HEK293 (cell line): ENCODE measurements at regions not wholly inside any gene's neighbourhood (a gene's known extent, or its start where the extent isn't known, plus 50 kb on each side); places are given as distances from the start of the nearest gene placed in this dataset.

Experiments
- CTCF ChIA-PET: fragments of 350-600 bp; formaldehyde crosslinking; extraction: SDS; loops from one replicate; lab custom pipeline; 2021; ENCODE audit warnings: antibody characterized with exemption; lab: Yijun Ruan, JAX
- POLR2A ChIA-PET: fragments of 300-600 bp; formaldehyde crosslinking; extraction: SDS; loops from one replicate; lab custom pipeline; 2020; ENCODE audit warnings: antibody characterized with exemption, inconsistent platforms; lab: Yijun Ruan, JAX
- H3K27ac ChIP-seq: fragments of 200-500 bp; sonication (Bioruptor generic); 2 replicates; pipeline ENCODE4 v1.5.1; 2014; ENCODE audit warnings: low read depth, low read length, control low read depth, inconsistent platforms; ENCODE audit errors: extremely low read depth
- H3K36me3 ChIP-seq, 2 experiments: fragments of 200-500 bp in 1 of 2; sonication (Bioruptor generic) in 1 of 2; 1 replicate in 1 of 2; 2 replicates in 1 of 2; pipeline ENCODE4 v1.5.1; 2014 to 2017; ENCODE audit warnings: inconsistent platforms in 2 of 2, low read length in 2 of 2; ENCODE audit not compliant: control insufficient read depth in 2 of 2, insufficient read depth in 1 of 2
- H3K4me1 ChIP-seq: fragments of 200-500 bp; sonication (Bioruptor generic); 2 replicates; pipeline ENCODE4 v1.5.1; 2014; ENCODE audit warnings: mild to moderate bottlenecking, low read length, inconsistent platforms; ENCODE audit not compliant: control insufficient read depth, insufficient read depth
- H3K4me3 ChIP-seq: 2 replicates; pipeline ENCODE4 v1.5.1; 2011; ENCODE audit warnings: low read depth, mild to moderate bottlenecking, control low read depth, low read length, moderate library complexity
- H3K9me3 ChIP-seq: fragments of 200-500 bp; sonication (Bioruptor generic); 2 replicates; pipeline ENCODE4 v1.5.1; 2014; ENCODE audit warnings: low read depth, low read length, inconsistent platforms; ENCODE audit not compliant: control insufficient read depth, insufficient read depth
- HOXC10 ChIP-seq: sonication (generic); formaldehyde crosslinking; IDR thresholded peaks from 2 replicates; pipeline ENCODE4 v1.8.1; 2023; ENCODE audit warnings: mild to moderate bottlenecking, missing genetic modification reagents
- IKZF3 ChIP-seq: fragments of 450-650 bp; IDR thresholded peaks from 2 replicates; pipeline ENCODE4 v1.5.0; 2018; ENCODE audit warnings: missing biosample characterization, mild to moderate bottlenecking, missing genetic modification characterization, moderate library complexity
- KLF16 ChIP-seq: fragments of 450-650 bp; formaldehyde crosslinking; IDR thresholded peaks from 2 replicates; pipeline ENCODE4 v1.5.1; 2017; ENCODE audit warnings: missing biosample characterization, missing genetic modification characterization
- MEIS1 ChIP-seq: sonication (generic); formaldehyde crosslinking; IDR thresholded peaks from 2 replicates; pipeline ENCODE4 v1.8.1; 2022; ENCODE audit warnings: missing genetic modification reagents, mild to moderate bottlenecking, borderline replicate concordance
- REPIN1 ChIP-seq: fragments of 450-650 bp; formaldehyde crosslinking; IDR thresholded peaks from 2 replicates; pipeline ENCODE4 v1.5.1; 2017; ENCODE audit warnings: missing biosample characterization, missing genetic modification characterization, low read depth
- ZEB2 ChIP-seq: fragments of 450-650 bp; formaldehyde crosslinking; IDR thresholded peaks from 2 replicates; pipeline ENCODE4 v1.5.1; 2016; ENCODE audit warnings: missing biosample characterization, missing genetic modification characterization
- ZFP41 ChIP-seq: fragments of 450-650 bp; formaldehyde crosslinking; IDR thresholded peaks from 2 replicates; pipeline ENCODE4 v1.5.1; 2016; ENCODE audit warnings: missing biosample characterization, missing genetic modification characterization, borderline replicate concordance
- ZNF239 ChIP-seq: fragments of 450-650 bp; formaldehyde crosslinking; IDR thresholded peaks from 2 replicates; pipeline ENCODE4 v1.5.1; 2016; ENCODE audit warnings: missing biosample characterization, missing genetic modification characterization
- ZNF501 ChIP-seq: fragments of 450-650 bp; formaldehyde crosslinking; IDR thresholded peaks from 2 replicates; pipeline ENCODE4 v1.5.1; 2016; ENCODE audit warnings: missing biosample characterization, missing genetic modification characterization
- ZNF621 ChIP-seq: fragments of 450-650 bp; formaldehyde crosslinking; IDR thresholded peaks from 2 replicates; pipeline ENCODE4 v1.5.1; 2017; ENCODE audit warnings: missing biosample characterization, missing genetic modification characterization
- ZNF660 ChIP-seq: fragments of 450-650 bp; IDR thresholded peaks from 2 replicates; pipeline ENCODE4 v1.5.1; 2018; ENCODE audit warnings: missing biosample characterization, mild to moderate bottlenecking, missing genetic modification characterization
- TF ChIP-seq, protein P1 (sequence below): fragments of 450-650 bp; formaldehyde crosslinking; IDR thresholded peaks from 2 replicates; pipeline ENCODE4 v1.5.1; 2016; ENCODE audit warnings: missing biosample characterization, missing genetic modification characterization
- TF ChIP-seq, protein P2 (sequence below): fragments of 450-650 bp; formaldehyde crosslinking; IDR thresholded peaks from 2 replicates; pipeline ENCODE4 v1.5.1; 2016; ENCODE audit warnings: missing biosample characterization, missing genetic modification characterization
- TF ChIP-seq, protein P3 (sequence below): fragments of 450-650 bp; formaldehyde crosslinking; IDR thresholded peaks from 2 replicates; pipeline ENCODE4 v1.5.1; 2017; ENCODE audit warnings: missing biosample characterization, missing genetic modification characterization
- TF ChIP-seq, protein P4 (sequence below): fragments of 450-650 bp; formaldehyde crosslinking; conservative IDR thresholded peaks from 2 replicates; pipeline ENCODE4 v1.5.1; 2016; ENCODE audit warnings: low read depth, missing biosample characterization, missing genetic modification characterization

DNA sequence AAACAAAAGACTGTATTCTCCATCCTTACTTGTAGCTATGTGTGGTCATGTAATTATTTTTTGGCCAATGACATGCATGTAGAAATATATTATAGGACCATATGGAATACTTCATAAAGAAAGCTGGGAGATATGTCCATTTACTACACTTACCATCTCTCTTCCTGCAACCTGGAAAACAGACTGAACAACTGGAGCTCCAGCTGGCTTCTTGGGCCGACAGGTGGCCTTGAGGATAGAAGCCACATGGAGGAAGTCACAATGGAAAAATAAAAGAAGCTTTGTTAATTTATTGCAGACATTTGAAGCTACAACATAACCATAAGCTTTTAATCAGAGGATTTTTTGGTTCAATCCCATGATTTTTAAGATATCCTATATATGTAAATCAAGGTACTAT is 167.9 kb upstream of the CBLB start:
- H3K4me1 ChIP-seq = no peaks in the 10 kb centered on the region
- CTCF ChIA-PET = no interaction called here

DNA sequence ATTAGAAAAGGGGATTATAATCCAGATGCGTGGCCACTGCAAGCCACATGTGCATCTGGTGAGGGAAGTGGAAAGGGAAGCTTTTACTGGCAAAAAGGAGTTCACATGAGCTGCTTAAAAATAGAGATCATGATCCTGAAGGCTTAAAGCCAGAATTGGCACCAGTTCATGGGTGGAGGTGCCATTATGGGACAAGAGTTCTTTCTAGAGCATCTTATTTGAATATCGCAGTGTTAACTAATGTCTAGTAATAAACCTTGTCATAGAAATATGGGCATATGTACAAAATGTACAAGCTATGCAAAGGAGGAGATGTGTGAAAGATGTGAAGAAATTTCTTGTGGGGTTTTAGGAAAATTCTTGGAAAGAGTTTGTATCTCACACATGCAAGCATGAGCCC is 178.4 kb upstream of the CBLB start:
- H3K4me1 ChIP-seq = no peaks in the 10 kb centered on the region
- POLR2A ChIA-PET = no interaction called here
- TF ChIP-seq KLF16 (tag by site-specific recombination) (no peak), ZNF621 (tag by site-specific recombination) (no peak), REPIN1 (no peak)
- TF ChIP-seq, protein P1, sequence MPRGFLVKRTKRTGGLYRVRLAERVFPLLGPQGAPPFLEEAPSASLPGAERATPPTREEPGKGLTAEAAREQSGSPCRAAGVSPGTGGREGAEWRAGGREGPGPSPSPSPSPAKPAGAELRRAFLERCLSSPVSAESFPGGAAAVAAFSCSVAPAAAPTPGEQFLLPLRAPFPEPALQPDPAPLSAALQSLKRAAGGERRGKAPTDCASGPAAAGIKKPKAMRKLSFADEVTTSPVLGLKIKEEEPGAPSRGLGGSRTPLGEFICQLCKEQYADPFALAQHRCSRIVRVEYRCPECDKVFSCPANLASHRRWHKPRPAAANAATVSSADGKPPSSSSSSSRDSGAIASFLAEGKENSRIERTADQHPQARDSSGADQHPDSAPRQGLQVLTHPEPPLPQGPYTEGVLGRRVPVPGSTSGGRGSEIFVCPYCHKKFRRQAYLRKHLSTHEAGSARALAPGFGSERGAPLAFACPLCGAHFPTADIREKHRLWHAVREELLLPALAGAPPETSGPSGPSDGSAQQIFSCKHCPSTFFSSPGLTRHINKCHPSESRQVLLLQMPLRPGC = no peak
- H3K9me3 ChIP-seq = no peaks in the 10 kb centered on the region
- H3K4me3 ChIP-seq = no peak overlapping the region
- CTCF ChIA-PET = interaction anchor here (0.5 kb wide), 1 partner anchor 954 kb away, joined by 4 read pairs; no protein-coding TSS in a partner anchor
- H3K27ac ChIP-seq = no peak overlapping the region
- no peaks in the 10 kb centered on the region for H3K36me3 ChIP-seq

More for the DNA sequence above, 167.9 kb upstream of the CBLB start:
- no peak overlapping the region for H3K4me3 ChIP-seq
- TF ChIP-seq, protein P2, sequence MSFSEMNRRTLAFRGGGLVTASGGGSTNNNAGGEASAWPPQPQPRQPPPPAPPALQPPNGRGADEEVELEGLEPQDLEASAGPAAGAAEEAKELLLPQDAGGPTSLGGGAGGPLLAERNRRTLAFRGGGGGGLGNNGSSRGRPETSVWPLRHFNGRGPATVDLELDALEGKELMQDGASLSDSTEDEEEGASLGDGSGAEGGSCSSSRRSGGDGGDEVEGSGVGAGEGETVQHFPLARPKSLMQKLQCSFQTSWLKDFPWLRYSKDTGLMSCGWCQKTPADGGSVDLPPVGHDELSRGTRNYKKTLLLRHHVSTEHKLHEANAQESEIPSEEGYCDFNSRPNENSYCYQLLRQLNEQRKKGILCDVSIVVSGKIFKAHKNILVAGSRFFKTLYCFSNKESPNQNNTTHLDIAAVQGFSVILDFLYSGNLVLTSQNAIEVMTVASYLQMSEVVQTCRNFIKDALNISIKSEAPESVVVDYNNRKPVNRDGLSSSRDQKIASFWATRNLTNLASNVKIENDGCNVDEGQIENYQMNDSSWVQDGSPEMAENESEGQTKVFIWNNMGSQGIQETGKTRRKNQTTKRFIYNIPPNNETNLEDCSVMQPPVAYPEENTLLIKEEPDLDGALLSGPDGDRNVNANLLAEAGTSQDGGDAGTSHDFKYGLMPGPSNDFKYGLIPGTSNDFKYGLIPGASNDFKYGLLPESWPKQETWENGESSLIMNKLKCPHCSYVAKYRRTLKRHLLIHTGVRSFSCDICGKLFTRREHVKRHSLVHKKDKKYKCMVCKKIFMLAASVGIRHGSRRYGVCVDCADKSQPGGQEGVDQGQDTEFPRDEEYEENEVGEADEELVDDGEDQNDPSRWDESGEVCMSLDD = no peak
- no peak for TF ChIP-seq ZEB2 (tag by site-specific recombination)
- TF ChIP-seq IKZF3 (tag by site-specific recombination) = no peak
- TF ChIP-seq, protein P3, sequence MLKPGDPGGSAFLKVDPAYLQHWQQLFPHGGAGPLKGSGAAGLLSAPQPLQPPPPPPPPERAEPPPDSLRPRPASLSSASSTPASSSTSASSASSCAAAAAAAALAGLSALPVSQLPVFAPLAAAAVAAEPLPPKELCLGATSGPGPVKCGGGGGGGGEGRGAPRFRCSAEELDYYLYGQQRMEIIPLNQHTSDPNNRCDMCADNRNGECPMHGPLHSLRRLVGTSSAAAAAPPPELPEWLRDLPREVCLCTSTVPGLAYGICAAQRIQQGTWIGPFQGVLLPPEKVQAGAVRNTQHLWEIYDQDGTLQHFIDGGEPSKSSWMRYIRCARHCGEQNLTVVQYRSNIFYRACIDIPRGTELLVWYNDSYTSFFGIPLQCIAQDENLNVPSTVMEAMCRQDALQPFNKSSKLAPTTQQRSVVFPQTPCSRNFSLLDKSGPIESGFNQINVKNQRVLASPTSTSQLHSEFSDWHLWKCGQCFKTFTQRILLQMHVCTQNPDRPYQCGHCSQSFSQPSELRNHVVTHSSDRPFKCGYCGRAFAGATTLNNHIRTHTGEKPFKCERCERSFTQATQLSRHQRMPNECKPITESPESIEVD (tag by site-specific recombination) = no peak
- no peak for TF ChIP-seq ZNF239 (tag by site-specific recombination)
- no peak for TF ChIP-seq ZFP41 (tag by site-specific recombination)
- no peak for TF ChIP-seq ZNF660 (tag by site-specific recombination)
- no peak for TF ChIP-seq ZNF501 (tag by site-specific recombination)
- TF ChIP-seq MEIS1 = no peak
- TF ChIP-seq, protein P4, sequence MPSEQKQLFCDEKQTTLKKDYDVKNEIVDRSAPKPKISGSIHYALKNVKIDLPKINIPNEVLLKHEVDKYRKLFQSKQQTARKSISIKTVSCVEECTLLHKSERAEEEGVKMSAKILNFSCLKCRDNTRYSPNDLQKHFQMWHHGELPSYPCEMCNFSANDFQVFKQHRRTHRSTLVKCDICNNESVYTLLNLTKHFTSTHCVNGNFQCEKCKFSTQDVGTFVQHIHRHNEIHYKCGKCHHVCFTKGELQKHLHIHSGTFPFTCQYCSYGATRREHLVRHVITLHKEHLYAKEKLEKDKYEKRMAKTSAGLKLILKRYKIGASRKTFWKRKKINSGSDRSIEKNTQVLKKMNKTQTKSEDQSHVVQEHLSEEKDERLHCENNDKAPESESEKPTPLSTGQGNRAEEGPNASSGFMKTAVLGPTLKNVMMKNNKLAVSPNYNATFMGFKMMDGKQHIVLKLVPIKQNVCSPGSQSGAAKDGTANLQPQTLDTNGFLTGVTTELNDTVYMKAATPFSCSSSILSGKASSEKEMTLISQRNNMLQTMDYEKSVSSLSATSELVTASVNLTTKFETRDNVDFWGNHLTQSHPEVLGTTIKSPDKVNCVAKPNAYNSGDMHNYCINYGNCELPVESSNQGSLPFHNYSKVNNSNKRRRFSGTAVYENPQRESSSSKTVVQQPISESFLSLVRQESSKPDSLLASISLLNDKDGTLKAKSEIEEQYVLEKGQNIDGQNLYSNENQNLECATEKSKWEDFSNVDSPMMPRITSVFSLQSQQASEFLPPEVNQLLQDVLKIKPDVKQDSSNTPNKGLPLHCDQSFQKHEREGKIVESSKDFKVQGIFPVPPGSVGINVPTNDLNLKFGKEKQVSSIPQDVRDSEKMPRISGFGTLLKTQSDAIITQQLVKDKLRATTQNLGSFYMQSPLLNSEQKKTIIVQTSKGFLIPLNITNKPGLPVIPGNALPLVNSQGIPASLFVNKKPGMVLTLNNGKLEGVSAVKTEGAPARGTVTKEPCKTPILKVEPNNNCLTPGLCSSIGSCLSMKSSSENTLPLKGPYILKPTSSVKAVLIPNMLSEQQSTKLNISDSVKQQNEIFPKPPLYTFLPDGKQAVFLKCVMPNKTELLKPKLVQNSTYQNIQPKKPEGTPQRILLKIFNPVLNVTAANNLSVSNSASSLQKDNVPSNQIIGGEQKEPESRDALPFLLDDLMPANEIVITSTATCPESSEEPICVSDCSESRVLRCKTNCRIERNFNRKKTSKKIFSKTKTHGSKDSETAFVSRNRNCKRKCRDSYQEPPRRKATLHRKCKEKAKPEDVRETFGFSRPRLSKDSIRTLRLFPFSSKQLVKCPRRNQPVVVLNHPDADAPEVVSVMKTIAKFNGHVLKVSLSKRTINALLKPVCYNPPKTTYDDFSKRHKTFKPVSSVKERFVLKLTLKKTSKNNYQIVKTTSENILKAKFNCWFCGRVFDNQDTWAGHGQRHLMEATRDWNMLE (tag by site-specific recombination) = no peak
- TF ChIP-seq HOXC10 (CRISPR knock-in tag) = no peak
- H3K9me3 ChIP-seq = no peaks in the 10 kb centered on the region
- H3K27ac ChIP-seq = no peak overlapping the region
- POLR2A ChIA-PET = no interaction called here
- no peaks in the 10 kb centered on the region for H3K36me3 ChIP-seq
